EH (cell line): ENCODE measurements at regions not wholly inside any gene's neighbourhood (a gene's known extent, or its start where the extent isn't known, plus 50 kb on each side); places are given as distances from the start of the nearest gene placed in this dataset.

Experiments used
- DNase-seq: peaks from one replicate; pipeline ENCODE4 v3.0.0-alpha.2; 2015; ENCODE audit warnings: low read depth

- no peak for DNase-seq
Observed at GRCh38 chr1:4430406-4431365, 223.7 kb upstream of the AJAP1 start.

GRCh38 chr1:4431491-4431890 lies 222.9 kb upstream of the AJAP1 start:
- DNase-seq = no peak

GRCh38 chr1:4433075-4433474 lies 221.3 kb upstream of the AJAP1 start:
- no peak for DNase-seq

- DNase-seq = no peak
Observed at GRCh38 chr1:4444086-4444485, 210.3 kb upstream of the AJAP1 start.

GRCh38 chr1:4447778-4448420 lies 206.5 kb upstream of the AJAP1 start:
- no peak for DNase-seq

GRCh38 chr1:4449972-4450371 lies 204.4 kb upstream of the AJAP1 start:
- no peak for DNase-seq

GRCh38 chr1:4452701-4453100 lies 201.7 kb upstream of the AJAP1 start:
- DNase-seq = no peak

- DNase-seq = no peak
Observed at GRCh38 chr1:4460052-4460451, 194.4 kb upstream of the AJAP1 start.

- no peak for DNase-seq
Observed at GRCh38 chr1:4460651-4461050, 193.8 kb upstream of the AJAP1 start.

- DNase-seq = no peak
Observed at GRCh38 chr1:4461726-4462290, 192.6 kb upstream of the AJAP1 start.

- DNase-seq = no peak
Observed at GRCh38 chr1:4462831-4463484, 191.5 kb upstream of the AJAP1 start.

GRCh38 chr1:4463631-4464030 lies 190.8 kb upstream of the AJAP1 start:
- no peak for DNase-seq

GRCh38 chr1:4464478-4464877 lies 189.9 kb upstream of the AJAP1 start:
- DNase-seq = no peak

GRCh38 chr1:4467241-4467640 lies 187.2 kb upstream of the AJAP1 start:
- no peak for DNase-seq

GRCh38 chr1:4468386-4468785 lies 186.0 kb upstream of the AJAP1 start:
- no peak for DNase-seq

GRCh38 chr1:4468804-4469514 lies 185.4 kb upstream of the AJAP1 start:
- no peak for DNase-seq

GRCh38 chr1:4476394-4476793 lies 178.0 kb upstream of the AJAP1 start:
- DNase-seq = no peak

- DNase-seq = no peak
Observed at GRCh38 chr1:4481451-4481850, 173.0 kb upstream of the AJAP1 start.

- DNase-seq = no peak
Observed at GRCh38 chr1:4482526-4482925, 171.9 kb upstream of the AJAP1 start.

GRCh38 chr1:4483021-4483625 lies 171.3 kb upstream of the AJAP1 start:
- DNase-seq = no peak

GRCh38 chr1:4485398-4485797 lies 169.0 kb upstream of the AJAP1 start:
- DNase-seq = no peak

- DNase-seq = no peak
Observed at GRCh38 chr1:4485878-4486277, 168.5 kb upstream of the AJAP1 start.
